DND-41 (cell line): ENCODE measurements at regions not wholly inside any gene's neighbourhood (a gene's known extent, or its start where the extent isn't known, plus 50 kb on each side); places are given as distances from the start of the nearest gene placed in this dataset.

Source experiments
- EZH2 ChIP-seq: IDR thresholded peaks from 3 replicates; pipeline ENCODE4 v1.6.1; 2012; ENCODE audit warnings: borderline replicate concordance, low read depth, mild to moderate bottlenecking, moderate library complexity, low read length, inconsistent platforms; ENCODE audit not compliant: severe bottlenecking
- TF ChIP-seq, protein P1 (sequence below): IDR thresholded peaks from 2 replicates; pipeline ENCODE4 v1.5.1; 2012; ENCODE audit warnings: borderline replicate concordance, low read length, moderate library complexity, mild to moderate bottlenecking; ENCODE audit not compliant: poor library complexity, severe bottlenecking; ENCODE audit errors: extremely low read depth

DNA sequence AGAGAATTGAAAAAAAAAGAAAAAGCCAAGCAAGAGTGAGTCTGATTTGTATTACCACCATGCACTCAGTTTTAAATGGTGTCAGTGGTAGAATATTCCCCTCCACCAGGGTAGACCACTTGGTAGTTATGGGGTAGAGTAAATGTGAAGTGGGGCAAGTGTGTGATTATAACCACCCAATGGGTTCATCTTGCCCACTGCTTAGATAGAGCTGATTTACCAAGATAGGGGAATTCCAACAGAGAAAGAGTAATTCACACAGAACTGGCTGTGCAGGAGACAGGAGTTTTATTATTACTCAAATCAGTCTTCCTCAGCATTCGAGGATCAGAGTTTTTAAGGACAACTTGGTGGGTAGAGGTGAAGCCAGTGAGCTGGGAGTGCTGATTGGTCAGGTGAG lies 113.3 kb upstream of the RAI14 start:
- TF ChIP-seq EZH2: no peak
- TF ChIP-seq, protein P1, sequence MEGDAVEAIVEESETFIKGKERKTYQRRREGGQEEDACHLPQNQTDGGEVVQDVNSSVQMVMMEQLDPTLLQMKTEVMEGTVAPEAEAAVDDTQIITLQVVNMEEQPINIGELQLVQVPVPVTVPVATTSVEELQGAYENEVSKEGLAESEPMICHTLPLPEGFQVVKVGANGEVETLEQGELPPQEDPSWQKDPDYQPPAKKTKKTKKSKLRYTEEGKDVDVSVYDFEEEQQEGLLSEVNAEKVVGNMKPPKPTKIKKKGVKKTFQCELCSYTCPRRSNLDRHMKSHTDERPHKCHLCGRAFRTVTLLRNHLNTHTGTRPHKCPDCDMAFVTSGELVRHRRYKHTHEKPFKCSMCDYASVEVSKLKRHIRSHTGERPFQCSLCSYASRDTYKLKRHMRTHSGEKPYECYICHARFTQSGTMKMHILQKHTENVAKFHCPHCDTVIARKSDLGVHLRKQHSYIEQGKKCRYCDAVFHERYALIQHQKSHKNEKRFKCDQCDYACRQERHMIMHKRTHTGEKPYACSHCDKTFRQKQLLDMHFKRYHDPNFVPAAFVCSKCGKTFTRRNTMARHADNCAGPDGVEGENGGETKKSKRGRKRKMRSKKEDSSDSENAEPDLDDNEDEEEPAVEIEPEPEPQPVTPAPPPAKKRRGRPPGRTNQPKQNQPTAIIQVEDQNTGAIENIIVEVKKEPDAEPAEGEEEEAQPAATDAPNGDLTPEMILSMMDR: no peak
